SK-N-SH (cell line): ENCODE measurements at regions not wholly inside any gene's neighbourhood (a gene's known extent, or its start where the extent isn't known, plus 50 kb on each side); places are given as distances from the start of the nearest gene placed in this dataset.

Experiments used
- CTCF ChIA-PET: fragments of 300-600, 350-600 bp; formaldehyde crosslinking; extraction: SDS; loops from one replicate; lab custom pipeline; 2021; lab: Yijun Ruan, JAX
- POLR2A ChIA-PET: fragments of 350-600 bp; sonication (Branson Sonifier 250); formaldehyde crosslinking; extraction: SDS; loops from one replicate; lab custom pipeline; 2020; ENCODE audit warnings: antibody characterized with exemption, inconsistent platforms; lab: Yijun Ruan, JAX
- DNase-seq: peaks from one replicate; pipeline ENCODE4 v3.0.0; 2012
- H2AFZ ChIP-seq: fragments of 200-600 bp; sonication (generic); 2 replicates; pipeline ENCODE4 v1.8.1; 2016; ENCODE audit warnings: antibody characterized with exemption, mild to moderate bottlenecking, low read depth
- H3F3A ChIP-seq: fragments of 200-600 bp; sonication (generic); replicated peaks from 2 replicates; pipeline ENCODE3; 2016; ENCODE audit warnings: antibody characterized with exemption, mild to moderate bottlenecking; ENCODE audit not compliant: insufficient read depth
- H3K27ac ChIP-seq, 2 experiments: fragments of 200-500 bp in 1 of 2; fragments of 200-600 bp in 1 of 2; sonication (Bioruptor generic) in 1 of 2; sonication (generic), shearing (Covaris generic) in 1 of 2; 2 replicates each; pipeline versions ENCODE4 v1.5.1 to v1.6.1; 2014 to 2016; ENCODE audit warnings: low read depth in 2 of 2, inconsistent platforms in 1 of 2, low read length in 1 of 2, mild to moderate bottlenecking in 1 of 2, mixed read lengths in 1 of 2
- H3K27me3 ChIP-seq: fragments of 200-600 bp; sonication (generic), shearing (Covaris generic); 2 replicates; pipeline ENCODE4 v1.6.1; 2016; ENCODE audit warnings: mixed run types; ENCODE audit not compliant: insufficient read depth
- H3K36me3 ChIP-seq, 2 experiments: fragments of 200-500 bp in 1 of 2; fragments of 200-600 bp in 1 of 2; sonication (Bioruptor generic) in 1 of 2; sonication (generic) in 1 of 2; replicated peaks in 1 of 2; 2 replicates each; pipeline versions ENCODE3 to v1.5.1; 2014 to 2016; ENCODE audit warnings: low read length in 1 of 2, mild to moderate bottlenecking in 1 of 2; ENCODE audit not compliant: insufficient read depth in 2 of 2, control insufficient read depth in 1 of 2
- H3K4me1 ChIP-seq, 2 experiments: fragments of 200-500 bp in 1 of 2; fragments of 200-600 bp in 1 of 2; sonication (Bioruptor generic) in 1 of 2; sonication (generic), shearing (Covaris generic) in 1 of 2; 2 replicates each; pipeline versions ENCODE4 v1.5.1 to v1.6.1; 2014 to 2016; ENCODE audit warnings: low read depth in 1 of 2, low read length in 1 of 2, mixed run types in 1 of 2; ENCODE audit not compliant: insufficient read depth in 2 of 2, control insufficient read depth in 1 of 2
- H3K4me2 ChIP-seq: fragments of 200-600 bp; sonication (generic), shearing (Covaris generic); 2 replicates; pipeline ENCODE4 v1.6.1; 2017; ENCODE audit warnings: mixed run types
- H3K4me3 ChIP-seq, 2 experiments: fragments of 200-500 bp in 1 of 2; fragments of 200-600 bp in 1 of 2; sonication (Bioruptor generic) in 1 of 2; sonication (generic), shearing (Covaris generic) in 1 of 2; 2 replicates each; pipeline versions ENCODE4 v1.5.1 to v1.8.1; 2014 to 2016; ENCODE audit warnings: low read depth in 2 of 2, inconsistent platforms in 1 of 2, low read length in 1 of 2, mild to moderate bottlenecking in 1 of 2, mixed read lengths in 1 of 2, moderate library complexity in 1 of 2
- H3K79me2 ChIP-seq: fragments of 200-600 bp; sonication (generic); 2 replicates; pipeline ENCODE4 v1.8.1; 2017; ENCODE audit warnings: mild to moderate bottlenecking; ENCODE audit not compliant: insufficient read depth
- H3K9ac ChIP-seq: fragments of 200-600 bp; sonication (generic); 2 replicates; pipeline ENCODE4 v1.6.1; 2017; ENCODE audit warnings: mixed run types
- H3K9me2 ChIP-seq: fragments of 200-600 bp; sonication (generic); 2 replicates; pipeline ENCODE4 v1.6.1; 2017; ENCODE audit warnings: mixed run types
- H3K9me3 ChIP-seq: fragments of 200-600 bp; sonication (generic); 2 replicates; pipeline ENCODE4 v1.6.1; 2017; ENCODE audit warnings: mixed run types, mild to moderate bottlenecking, moderate library complexity
- H4K20me1 ChIP-seq: fragments of 200-600 bp; sonication (generic); 2 replicates; pipeline ENCODE4 v1.6.1; 2017; ENCODE audit warnings: mild to moderate bottlenecking, mixed run types; ENCODE audit not compliant: insufficient read depth
- EP300 ChIP-seq, 2 experiments: IDR thresholded peaks; 2 replicates each; pipeline versions ENCODE4 v1.4.0 to v1.6.1; 2012; ENCODE audit warnings: borderline replicate concordance in 1 of 2, low read depth in 1 of 2, low read length in 1 of 2
- FOXM1 ChIP-seq: IDR thresholded peaks from 2 replicates; pipeline ENCODE4 v1.4.0; 2012; ENCODE audit warnings: low read depth, mild to moderate bottlenecking
- GATA2 ChIP-seq: sonication (generic); formaldehyde crosslinking; IDR thresholded peaks from 2 replicates; pipeline ENCODE4 v1.5.0; 2020; ENCODE audit warnings: mild to moderate bottlenecking, missing genetic modification reagents
- JUND ChIP-seq: IDR thresholded peaks from 2 replicates; pipeline ENCODE4 v1.4.0; 2012
- MEF2A ChIP-seq: IDR thresholded peaks from 2 replicates; pipeline ENCODE4 v1.4.0; 2012; ENCODE audit warnings: low read depth, borderline replicate concordance
- NFIC ChIP-seq: IDR thresholded peaks from 2 replicates; pipeline ENCODE4 v1.4.0; 2012; ENCODE audit warnings: borderline replicate concordance
- RAD21 ChIP-seq: IDR thresholded peaks from 2 replicates; pipeline ENCODE4 v1.6.1; 2012; ENCODE audit warnings: mild to moderate bottlenecking, low read length
- RFX5 ChIP-seq: IDR thresholded peaks from 2 replicates; pipeline ENCODE4 v1.6.1; 2012; ENCODE audit warnings: mild to moderate bottlenecking, improper control_type of control experiment, low read length
- TAF1 ChIP-seq: IDR thresholded peaks from 2 replicates; pipeline ENCODE4 v1.6.1; 2012; ENCODE audit warnings: low read depth, mild to moderate bottlenecking, low read length, moderate library complexity, borderline replicate concordance
- WGBS: methylation state at CpG from one replicate; pipeline ENCODE4 v1.1.6; 2017; ENCODE audit warnings: low lambda C conversion rate; 5-methylcytosine and 5-hydroxymethylcytosine counted together
- TF ChIP-seq, protein P1 (sequence below): fragments of 200-600 bp; sonication (generic); IDR thresholded peaks from 2 replicates; pipeline ENCODE4 v1.6.1; 2017; ENCODE audit warnings: antibody characterized with exemption, mild to moderate bottlenecking, moderate library complexity
- TF ChIP-seq, protein P2 (sequence below): IDR thresholded peaks from 2 replicates; pipeline ENCODE4 v1.4.0; 2012; ENCODE audit warnings: low read depth, borderline replicate concordance
- TF ChIP-seq, protein P3 (sequence below): IDR thresholded peaks from 2 replicates; pipeline ENCODE4 v1.4.0; 2012; ENCODE audit warnings: low read depth, borderline replicate concordance
- TF ChIP-seq, protein P4 (sequence below): fragments of 150-350 bp; IDR thresholded peaks from 2 replicates; pipeline ENCODE4 v1.6.1; 2017; ENCODE audit warnings: antibody characterized with exemption, low read length, low read depth, borderline replicate concordance
- TF ChIP-seq, protein P5 (sequence below): IDR thresholded peaks from 2 replicates; pipeline ENCODE4 v1.4.0; 2012; ENCODE audit warnings: low read depth

GRCh38 chr5:143644727-143645126 lies 167.2 kb upstream of the HMHB1 start:
- Histone ChIP-seq H3K4me3 (no peak overlapping the region), H3K4me2 (no peak overlapping the region), H3K9me3 (no peaks in the 10 kb centered on the region), H3K9ac (no peak overlapping the region), H3K79me2 (no peaks in the 10 kb centered on the region), H3K27me3 (no peaks in the 10 kb centered on the region), H2AFZ (no peak overlapping the region), H3K4me1 (no peaks in the 10 kb centered on the region), H3K36me3 (no peaks in the 10 kb centered on the region), H4K20me1 (no peaks in the 10 kb centered on the region), H3K27ac (no peak overlapping the region), H3K9me2 (no peaks in the 10 kb centered on the region), H3F3A (no peaks in the 10 kb centered on the region)
- DNase-seq, result no peak
- no peak for TF ChIP-seq EP300 (IDR thresholded peaks at IDR 0.05; ENCODE audit: borderline replicate concordance in 1 of 2, low read depth in 1 of 2, low read length in 1 of 2)
- TF ChIP-seq NFIC, result no peak
- no peak for TF ChIP-seq TAF1
- TF ChIP-seq JUND, result no peak
- no peak for TF ChIP-seq FOXM1
- TF ChIP-seq, protein P1, sequence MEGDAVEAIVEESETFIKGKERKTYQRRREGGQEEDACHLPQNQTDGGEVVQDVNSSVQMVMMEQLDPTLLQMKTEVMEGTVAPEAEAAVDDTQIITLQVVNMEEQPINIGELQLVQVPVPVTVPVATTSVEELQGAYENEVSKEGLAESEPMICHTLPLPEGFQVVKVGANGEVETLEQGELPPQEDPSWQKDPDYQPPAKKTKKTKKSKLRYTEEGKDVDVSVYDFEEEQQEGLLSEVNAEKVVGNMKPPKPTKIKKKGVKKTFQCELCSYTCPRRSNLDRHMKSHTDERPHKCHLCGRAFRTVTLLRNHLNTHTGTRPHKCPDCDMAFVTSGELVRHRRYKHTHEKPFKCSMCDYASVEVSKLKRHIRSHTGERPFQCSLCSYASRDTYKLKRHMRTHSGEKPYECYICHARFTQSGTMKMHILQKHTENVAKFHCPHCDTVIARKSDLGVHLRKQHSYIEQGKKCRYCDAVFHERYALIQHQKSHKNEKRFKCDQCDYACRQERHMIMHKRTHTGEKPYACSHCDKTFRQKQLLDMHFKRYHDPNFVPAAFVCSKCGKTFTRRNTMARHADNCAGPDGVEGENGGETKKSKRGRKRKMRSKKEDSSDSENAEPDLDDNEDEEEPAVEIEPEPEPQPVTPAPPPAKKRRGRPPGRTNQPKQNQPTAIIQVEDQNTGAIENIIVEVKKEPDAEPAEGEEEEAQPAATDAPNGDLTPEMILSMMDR, result no peak
- no peak for TF ChIP-seq GATA2
- TF ChIP-seq MEF2A, result no peak
- TF ChIP-seq, protein P2, sequence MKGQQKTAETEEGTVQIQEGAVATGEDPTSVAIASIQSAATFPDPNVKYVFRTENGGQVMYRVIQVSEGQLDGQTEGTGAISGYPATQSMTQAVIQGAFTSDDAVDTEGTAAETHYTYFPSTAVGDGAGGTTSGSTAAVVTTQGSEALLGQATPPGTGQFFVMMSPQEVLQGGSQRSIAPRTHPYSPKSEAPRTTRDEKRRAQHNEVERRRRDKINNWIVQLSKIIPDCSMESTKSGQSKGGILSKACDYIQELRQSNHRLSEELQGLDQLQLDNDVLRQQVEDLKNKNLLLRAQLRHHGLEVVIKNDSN, result no peak
- no peak for TF ChIP-seq RFX5
- TF ChIP-seq, protein P3, sequence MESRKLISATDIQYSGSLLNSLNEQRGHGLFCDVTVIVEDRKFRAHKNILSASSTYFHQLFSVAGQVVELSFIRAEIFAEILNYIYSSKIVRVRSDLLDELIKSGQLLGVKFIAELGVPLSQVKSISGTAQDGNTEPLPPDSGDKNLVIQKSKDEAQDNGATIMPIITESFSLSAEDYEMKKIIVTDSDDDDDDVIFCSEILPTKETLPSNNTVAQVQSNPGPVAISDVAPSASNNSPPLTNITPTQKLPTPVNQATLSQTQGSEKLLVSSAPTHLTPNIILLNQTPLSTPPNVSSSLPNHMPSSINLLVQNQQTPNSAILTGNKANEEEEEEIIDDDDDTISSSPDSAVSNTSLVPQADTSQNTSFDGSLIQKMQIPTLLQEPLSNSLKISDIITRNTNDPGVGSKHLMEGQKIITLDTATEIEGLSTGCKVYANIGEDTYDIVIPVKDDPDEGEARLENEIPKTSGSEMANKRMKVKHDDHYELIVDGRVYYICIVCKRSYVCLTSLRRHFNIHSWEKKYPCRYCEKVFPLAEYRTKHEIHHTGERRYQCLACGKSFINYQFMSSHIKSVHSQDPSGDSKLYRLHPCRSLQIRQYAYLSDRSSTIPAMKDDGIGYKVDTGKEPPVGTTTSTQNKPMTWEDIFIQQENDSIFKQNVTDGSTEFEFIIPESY, result no peak
- TF ChIP-seq RAD21, result no peak
- TF ChIP-seq, protein P4, sequence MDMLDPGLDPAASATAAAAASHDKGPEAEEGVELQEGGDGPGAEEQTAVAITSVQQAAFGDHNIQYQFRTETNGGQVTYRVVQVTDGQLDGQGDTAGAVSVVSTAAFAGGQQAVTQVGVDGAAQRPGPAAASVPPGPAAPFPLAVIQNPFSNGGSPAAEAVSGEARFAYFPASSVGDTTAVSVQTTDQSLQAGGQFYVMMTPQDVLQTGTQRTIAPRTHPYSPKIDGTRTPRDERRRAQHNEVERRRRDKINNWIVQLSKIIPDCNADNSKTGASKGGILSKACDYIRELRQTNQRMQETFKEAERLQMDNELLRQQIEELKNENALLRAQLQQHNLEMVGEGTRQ, result no peak
- TF ChIP-seq, protein P5, sequence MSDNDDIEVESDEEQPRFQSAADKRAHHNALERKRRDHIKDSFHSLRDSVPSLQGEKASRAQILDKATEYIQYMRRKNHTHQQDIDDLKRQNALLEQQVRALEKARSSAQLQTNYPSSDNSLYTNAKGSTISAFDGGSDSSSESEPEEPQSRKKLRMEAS, result no peak
- CTCF ChIA-PET, result interaction anchor here (1.0 kb wide), 1 partner anchor 11 kb away, joined by 4 read pairs; no protein-coding TSS in a partner anchor
- POLR2A ChIA-PET, result no interaction called here
- WGBS, result 63% methylated on average over 3 of the region's 3 CpGs
